K562 (cell line): ENCODE measurements at regions not wholly inside any gene's neighbourhood (a gene's known extent, or its start where the extent isn't known, plus 50 kb on each side); places are given as distances from the start of the nearest gene placed in this dataset.

ENCODE experiments used
- ATAC-seq: fragments of 200-7000 bp; cut with Tn5 transposase; 3 replicates; pipeline ENCODE4 v1.9.1; 2020; ENCODE audit warnings: moderate library complexity
- BruUV-seq: library from RNA; stranded (reverse); fragments of 400-500 nt; replicated peaks from 2 replicates; lab custom pipeline; 2021; lab: Mats Ljungman, UMichigan
- CTCF ChIA-PET: fragments of 300-600 bp; formaldehyde crosslinking; extraction: SDS; loops from one replicate; lab custom pipeline; 2021; ENCODE audit warnings: low intra/inter-chr PET ratio; lab: Yijun Ruan, JAX
- POLR2A ChIA-PET: fragments of 300-600, 350-650 bp; sonication (Branson Sonifier 250); formaldehyde crosslinking; extraction: SDS; loops from one replicate; lab custom pipeline; 2021; ENCODE audit warnings: antibody characterized with exemption, inconsistent platforms; lab: Yijun Ruan, JAX
- DNase-seq, 4 experiments: peaks; one replicate each; pipeline versions ENCODE4 v3.0.0 to v3.0.0-alpha.2; 2011 to 2018; ENCODE audit warnings: low spot score in 3 of 4, mixed read lengths in 3 of 4; ENCODE audit errors: extremely low read depth in 1 of 4
- FAIRE-seq: peaks from 2 replicates; lab custom pipeline; 2011; peaks lifted over from hg19 to GRCh38; lab: Jason Lieb, UNC
- H2AFZ ChIP-seq: 2 replicates; pipeline ENCODE4 v1.6.0; 2011; ENCODE audit warnings: low read depth, low read length, control low read depth, inconsistent platforms
- H3K27ac ChIP-seq: fragments of 200-600 bp; 3 replicates; pipeline ENCODE4 v1.8.0; 2011; ENCODE audit warnings: low read depth, mild to moderate bottlenecking, control low read depth, inconsistent platforms, low read length, moderate library complexity, mixed read lengths; ENCODE audit errors: extremely low read depth
- H3K27me3 ChIP-seq, 2 experiments: fragments of 300-600 bp in 1 of 2; 2 replicates in 1 of 2; 3 replicates in 1 of 2; pipeline versions ENCODE4 v1.6.0 to v1.8.0; 2011; ENCODE audit warnings: inconsistent platforms in 2 of 2, low read length in 2 of 2, mild to moderate bottlenecking in 1 of 2, mixed read lengths in 1 of 2, moderate library complexity in 1 of 2; ENCODE audit not compliant: control insufficient read depth in 2 of 2, insufficient read depth in 2 of 2
- H3K36me3 ChIP-seq: fragments of 300-600 bp; 3 replicates; pipeline ENCODE4 v1.8.0; 2011; ENCODE audit warnings: mild to moderate bottlenecking, low read length, inconsistent platforms; ENCODE audit not compliant: control insufficient read depth, insufficient read depth
- H3K4me1 ChIP-seq, 2 experiments: fragments of 200-600 bp in 1 of 2; replicated peaks in 1 of 2; 2 replicates in 1 of 2; 3 replicates in 1 of 2; pipeline versions ENCODE4 v1.5.1 to v1.8.0; 2011; ENCODE audit warnings: inconsistent platforms in 2 of 2, low read length in 2 of 2, mild to moderate bottlenecking in 1 of 2, mixed read lengths in 1 of 2, moderate library complexity in 1 of 2; ENCODE audit not compliant: control insufficient read depth in 2 of 2, insufficient read depth in 2 of 2
- H3K4me2 ChIP-seq: 2 replicates; pipeline ENCODE4 v1.6.1; 2011; ENCODE audit warnings: low read length, control low read depth, inconsistent platforms, mixed read lengths; ENCODE audit not compliant: insufficient read depth
- H3K4me3 ChIP-seq: fragments of 200-600 bp; sonication (generic), shearing (Covaris generic); 2 replicates; pipeline ENCODE4 v1.5.1; 2016; ENCODE audit warnings: control low read depth, inconsistent platforms
- H3K79me2 ChIP-seq: fragments of 200-600 bp; 3 replicates; pipeline ENCODE4 v1.8.0; 2011; ENCODE audit warnings: low read length, inconsistent platforms; ENCODE audit not compliant: control insufficient read depth, insufficient read depth
- H3K9ac ChIP-seq, 2 experiments: 2 replicates each; pipeline versions ENCODE4 v1.6.0 to v1.6.1; 2011; ENCODE audit warnings: low read depth in 2 of 2, low read length in 2 of 2, control low read depth in 1 of 2, inconsistent platforms in 1 of 2, mild to moderate bottlenecking in 1 of 2, mixed read lengths in 1 of 2; ENCODE audit not compliant: insufficient read depth in 1 of 2
- H3K9me1 ChIP-seq: one replicate; pipeline ENCODE4 v1.6.0; 2011; ENCODE audit warnings: inconsistent platforms, mild to moderate bottlenecking, low read length, moderate library complexity; ENCODE audit not compliant: control insufficient read depth, insufficient read depth
- H3K9me3 ChIP-seq: replicated peaks from 2 replicates; pipeline ENCODE4 v1.5.1; 2011; ENCODE audit warnings: low read depth, low read length, inconsistent platforms; ENCODE audit not compliant: control insufficient read depth, insufficient read depth
- H4K20me1 ChIP-seq: replicated peaks from 2 replicates; pipeline ENCODE4 v1.6.1; 2011; ENCODE audit warnings: low read length, inconsistent platforms, mixed read lengths; ENCODE audit not compliant: control insufficient read depth, insufficient read depth
- ARHGAP35 ChIP-seq: fragments of 450-650 bp; IDR thresholded peaks from 2 replicates; pipeline ENCODE4 v1.6.1; 2018; ENCODE audit not compliant: partially characterized antibody
- CBX2 ChIP-seq: fragments of 200-600 bp; sonication (generic); IDR thresholded peaks from one replicate; pipeline ENCODE4 v1.6.1; 2012; ENCODE audit warnings: mild to moderate bottlenecking, low read length, inconsistent platforms; ENCODE audit not compliant: insufficient read depth, poor library complexity, severe bottlenecking
- DACH1 ChIP-seq: fragments of 450-650 bp; IDR thresholded peaks from 2 replicates; pipeline ENCODE4 v1.6.1; 2018; ENCODE audit not compliant: partially characterized antibody
- ILK ChIP-seq: fragments of 450-650 bp; IDR thresholded peaks from 2 replicates; pipeline ENCODE4 v1.6.1; 2016; ENCODE audit warnings: missing genetic modification characterization, low read depth, mild to moderate bottlenecking, missing compliant biosample characterization, moderate library complexity, borderline replicate concordance
- JUNB ChIP-seq: fragments of 450-650 bp; formaldehyde crosslinking; conservative IDR thresholded peaks from 2 replicates; pipeline ENCODE4 v1.4.0; 2020; ENCODE audit warnings: mild to moderate bottlenecking
- KAT2B ChIP-seq: IDR thresholded peaks from one replicate; pipeline ENCODE4 v1.6.1; 2012; ENCODE audit warnings: low read depth, mild to moderate bottlenecking, control low read depth, inconsistent platforms, low read length, moderate library complexity
- RFX1 ChIP-seq: fragments of 450-650 bp; IDR thresholded peaks from 2 replicates; pipeline ENCODE4 v1.6.1; 2016; ENCODE audit warnings: mild to moderate bottlenecking, moderate library complexity
- RHOXF2B ChIP-seq: fragments of 250-450 bp; sonication (Bioruptor Pico); conservative IDR thresholded peaks from 2 replicates; pipeline ENCODE4 v1.5.1; 2021
- SMARCE1 ChIP-seq: fragments of 450-650 bp; IDR thresholded peaks from 2 replicates; pipeline ENCODE4 v1.7.1; 2016; ENCODE audit warnings: mild to moderate bottlenecking
- TEAD4 ChIP-seq, 2 experiments: sonication (generic) in 1 of 2; formaldehyde crosslinking in 1 of 2; IDR thresholded peaks; 2 replicates each; pipeline versions ENCODE4 v1.6.1 to v1.8.0; 2012 to 2022; ENCODE audit warnings: borderline replicate concordance in 1 of 2, inconsistent platforms in 1 of 2, low read length in 1 of 2, mild to moderate bottlenecking in 1 of 2, missing genetic modification reagents in 1 of 2
- TFAP4 ChIP-seq: sonication (generic); formaldehyde crosslinking; IDR thresholded peaks from 2 replicates; pipeline ENCODE4 v1.8.0; 2022; ENCODE audit warnings: missing genetic modification reagents, mild to moderate bottlenecking, moderate library complexity, borderline replicate concordance
- ZBTB17 ChIP-seq: fragments of 450-650 bp; formaldehyde crosslinking; IDR thresholded peaks from 2 replicates; pipeline ENCODE4 v1.4.0; 2020; ENCODE audit warnings: mild to moderate bottlenecking
- ZNF239 ChIP-seq: fragments of 250-450 bp; sonication (Bioruptor Pico); IDR thresholded peaks from 2 replicates; pipeline ENCODE4 v1.4.0; 2020; ENCODE audit warnings: mild to moderate bottlenecking
- ZNF354B ChIP-seq: fragments of 250-450 bp; sonication (Bioruptor Pico); IDR thresholded peaks from 2 replicates; pipeline ENCODE4 v1.4.0; 2020
- ZNF551 ChIP-seq: fragments of 250-450 bp; sonication (Bioruptor Pico); IDR thresholded peaks from 2 replicates; pipeline ENCODE4 v1.5.0; 2021; ENCODE audit warnings: mild to moderate bottlenecking, moderate library complexity
- ZNF583 ChIP-seq: fragments of 250-450 bp; sonication (Bioruptor Pico); IDR thresholded peaks from 2 replicates; pipeline ENCODE4 v1.4.0; 2020
- WGBS: fragments of 100-300 bp; shearing (Covaris generic); methylation state at CpG from one replicate; pipeline ENCODE4 v1.1.6; 2016; ENCODE audit warnings: low coverage, mixed read lengths; ENCODE audit not compliant: insufficient coverage; ENCODE audit errors: missing lambda C conversion rate; 5-methylcytosine and 5-hydroxymethylcytosine counted together
- in situ Hi-C: fragments of 300-500 bp; cut with MboI; formaldehyde crosslinking; loops from 4 replicates; pipeline ENCODE4 v1.15.0; 2018; ENCODE audit warnings: inconsistent platforms, mixed read lengths
- intact Hi-C: fragments of 100-400 bp; cut with micrococcal nuclease; formaldehyde crosslinking; loops from 2 replicates; pipeline ENCODE4 v1.14.2; 2022
- TF ChIP-seq, protein P1 (sequence below): fragments of 450-650 bp; formaldehyde crosslinking; IDR thresholded peaks from 2 replicates; pipeline ENCODE4 v1.4.0; 2020; ENCODE audit warnings: mild to moderate bottlenecking, mixed read lengths

GRCh38 chr16:51559901-51560300, 408.8 kb upstream of the SALL1 start:
- no peak for FAIRE-seq
- no peaks in the 10 kb centered on the region for H3K4me1 ChIP-seq
- POLR2A ChIA-PET: interaction anchor here (0.7 kb wide), 1 partner anchor 21 kb away, joined by 3 read pairs; no protein-coding TSS in a partner anchor

DNA sequence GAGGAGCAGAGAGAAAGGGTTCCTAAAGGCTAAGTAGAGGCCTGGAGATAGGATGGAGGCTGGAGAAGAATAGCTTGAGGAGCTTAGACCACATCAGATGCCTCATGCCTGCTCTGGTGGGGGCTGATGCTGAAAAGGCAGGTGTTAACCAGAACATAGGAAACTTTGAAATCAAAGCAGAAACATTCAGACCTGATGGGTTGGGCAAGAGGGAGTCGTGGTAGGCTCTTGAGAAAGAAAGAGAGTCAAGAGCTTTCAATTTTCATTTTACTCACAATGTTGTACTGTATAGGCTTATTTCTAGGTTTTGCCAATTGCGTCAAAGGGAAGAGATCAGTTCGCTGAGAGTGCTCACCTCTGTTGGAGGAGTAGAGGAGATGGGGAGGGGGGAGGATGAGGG, 406.6 kb upstream of the SALL1 start:
- Histone ChIP-seq H3K4me1 (no peaks in the 10 kb centered on the region), H3K79me2 (no peaks in the 10 kb centered on the region), H4K20me1 (no peaks in the 10 kb centered on the region), H3K9me1 (no peaks in the 10 kb centered on the region), H3K4me3 (no peak overlapping the region), H3K36me3 (no peaks in the 10 kb centered on the region), H3K9me3 (no peaks in the 10 kb centered on the region), H3K9ac (no peak overlapping the region), H2AFZ (no peak overlapping the region), H3K4me2 (no peak overlapping the region), H3K27me3 (no peaks in the 10 kb centered on the region), H3K27ac (no peak overlapping the region)
- FAIRE-seq: no peak
- POLR2A ChIA-PET: no interaction called here
- CTCF ChIA-PET: no interaction called here
- DNase-seq: no peak
- ATAC-seq: no peak
- WGBS: 4% methylated on average over 3 of the region's 3 CpGs
- in situ Hi-C loops (no loop called here), intact Hi-C loops (no loop called here)
- no TSS peak for BruUV-seq
- no peak for TF ChIP-seq RFX1
- no peak for TF ChIP-seq ZBTB17 (CRISPR knock-in tag)
- TF ChIP-seq JUNB (CRISPR knock-in tag): no peak
- TF ChIP-seq DACH1: no peak
- TF ChIP-seq ZNF583 (CRISPR knock-in tag): no peak
- no peak for TF ChIP-seq ZNF551
- TF ChIP-seq RHOXF2B (CRISPR knock-in tag): no peak
- no peak for TF ChIP-seq ARHGAP35
- no peak for TF ChIP-seq SMARCE1
- no peak for TF ChIP-seq ZNF239 (CRISPR knock-in tag)
- no peak for TF ChIP-seq ZNF354B
- no peak for TF ChIP-seq KAT2B
- no peak for TF ChIP-seq CBX2
- TF ChIP-seq ILK: no peak
- no peak for TF ChIP-seq TFAP4

More at GRCh38 chr16:51559901-51560300, 408.8 kb upstream of the SALL1 start:
- intact Hi-C loops (no loop called here), in situ Hi-C loops (no loop called here)
- Histone ChIP-seq H3K4me3 (no peak overlapping the region), H3K4me2 (no peak overlapping the region), H3K9me3 (no peaks in the 10 kb centered on the region), H3K36me3 (no peaks in the 10 kb centered on the region), H4K20me1 (no peaks in the 10 kb centered on the region), H3K9ac (no peak overlapping the region), H2AFZ (no peak overlapping the region), H3K79me2 (no peaks in the 10 kb centered on the region), H3K27ac (no peak overlapping the region), H3K9me1 (no peaks in the 10 kb centered on the region), H3K27me3 (no peaks in the 10 kb centered on the region)
- WGBS: 3% methylated on average over 3 of the region's 3 CpGs
- no TSS peak for BruUV-seq
- DNase-seq (no peak), ATAC-seq (no peak)
- CTCF ChIA-PET: no interaction called here
- no peak for TF ChIP-seq TEAD4 (IDR thresholded peaks at IDR 0.05; ENCODE audit: low read length)
- no peak for TF ChIP-seq TEAD4 (CRISPR knock-in tag; IDR thresholded peaks at IDR 0.05; ENCODE audit: borderline replicate concordance)
- TF ChIP-seq, protein P1, sequence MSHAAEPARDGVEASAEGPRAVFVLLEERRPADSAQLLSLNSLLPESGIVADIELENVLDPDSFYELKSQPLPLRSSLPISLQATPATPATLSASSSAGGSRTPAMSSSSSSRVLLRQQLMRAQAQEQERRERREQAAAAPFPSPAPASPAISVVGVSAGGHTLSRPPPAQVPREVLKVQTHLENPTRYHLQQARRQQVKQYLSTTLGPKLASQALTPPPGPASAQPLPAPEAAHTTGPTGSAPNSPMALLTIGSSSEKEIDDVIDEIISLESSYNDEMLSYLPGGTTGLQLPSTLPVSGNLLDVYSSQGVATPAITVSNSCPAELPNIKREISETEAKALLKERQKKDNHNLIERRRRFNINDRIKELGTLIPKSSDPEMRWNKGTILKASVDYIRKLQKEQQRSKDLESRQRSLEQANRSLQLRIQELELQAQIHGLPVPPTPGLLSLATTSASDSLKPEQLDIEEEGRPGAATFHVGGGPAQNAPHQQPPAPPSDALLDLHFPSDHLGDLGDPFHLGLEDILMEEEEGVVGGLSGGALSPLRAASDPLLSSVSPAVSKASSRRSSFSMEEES: peak; percentile 12; the same call in 1 of the 2 replicates
